Stomach (tissue), 8 donors: ENCODE measurements at regions not wholly inside any gene's neighbourhood (a gene's known extent, or its start where the extent isn't known, plus 50 kb on each side); places are given as distances from the start of the nearest gene placed in this dataset.

Experiments
- DNase-seq, 2 donors: peaks; one replicate each; pipeline versions ENCODE4 v3.0.0 to v3.0.0-alpha.2; 2013 to 2019
- H3K27ac ChIP-seq, 5 donors: fragments of 200-600 bp in 4 of 5; sonication (generic) in 4 of 5; one replicate each; pipeline ENCODE4 v1.5.1; 2013 to 2019; ENCODE audit warnings: mild to moderate bottlenecking in 1 of 5, moderate library complexity in 1 of 5
- H3K27me3 ChIP-seq, 3 donors: fragments of 200-600 bp; sonication (generic); one replicate each; pipeline ENCODE4 v1.5.1; 2017 to 2019; ENCODE audit warnings: mixed run types in 1 of 3
- H3K36me3 ChIP-seq, 4 donors: fragments of 200-600 bp; sonication (generic); 1 replicate in 3 of 4; 2 replicates in 1 of 4; pipeline ENCODE4 v1.5.1; 2016 to 2019
- H3K4me1 ChIP-seq, 4 donors: fragments of 200-600 bp; sonication (generic); one replicate each; pipeline ENCODE4 v1.5.1; 2016 to 2019
- H3K4me3 ChIP-seq, 4 donors: fragments of 200-600 bp; sonication (generic) in 3 of 4; one replicate each; pipeline ENCODE4 v1.5.1; 2016 to 2019; ENCODE audit warnings: mild to moderate bottlenecking in 1 of 4
- H3K9me3 ChIP-seq, 4 donors: fragments of 200-600 bp; sonication (generic); one replicate each; pipeline ENCODE4 v1.5.1; 2016 to 2019
- CTCF ChIP-seq, 7 experiments: fragments of 450-650 bp in 4 of 7; fragments of 200-600 bp in 3 of 7; sonication (generic) in 3 of 7; IDR thresholded peaks; one replicate each; pipeline ENCODE4 v1.5.1; 2016 to 2019; ENCODE audit warnings: antibody characterized with exemption in 7 of 7, control low read depth in 2 of 7, mild to moderate bottlenecking in 1 of 7
- EP300 ChIP-seq: sonication (generic); formaldehyde crosslinking; IDR thresholded peaks from one replicate; pipeline ENCODE4 v1.6.1; 2017; ENCODE audit warnings: antibody characterized with exemption
- POLR2A ChIP-seq, 4 donors: fragments of 450-650 bp; IDR thresholded peaks; one replicate each; pipeline ENCODE4 v1.6.1; 2016; ENCODE audit warnings: antibody characterized with exemption in 4 of 4, control low read depth in 2 of 4, mild to moderate bottlenecking in 1 of 4, moderate library complexity in 1 of 4
- POLR2AphosphoS5 ChIP-seq, 3 donors: sonication (generic); formaldehyde crosslinking; IDR thresholded peaks; one replicate each; pipeline ENCODE4 v1.6.1; 2016; ENCODE audit warnings: antibody characterized with exemption in 3 of 3
- WGBS, 5 donors: extraction: QIAGEN DNeasy Blood & Tissue Kit in 3 of 5; methylation state at CpG; one replicate each; pipeline versions ENCODE4 v1.1.5 to v1.1.7; 2013 to 2018; 5-methylcytosine and 5-hydroxymethylcytosine counted together
- intact Hi-C: fragments of 100-400 bp; cut with DNase I; formaldehyde crosslinking; loops from one replicate; pipeline ENCODE4 v1.15.1; 2023; ENCODE audit warnings: low total_unique reads
- donor health status: healthy with polysubstance abuse.
- donor health status: Bipolar disorder and iron deficiency.
- donor health status: healthy.

GRCh38 chr16:9199311-9199710, 107.9 kb downstream of the HAPSTR1 start:
- DNase-seq, result peak in 1 of 2 donors; percentile 13
- Histone ChIP-seq H3K36me3 (no peaks in the 10 kb centered on the region), H3K27me3 (no peaks in the 10 kb centered on the region), H3K27ac (no peak overlapping the region), H3K9me3 (peaks cover 0 to 12% (median 10%) of the 10 kb centered on the region in 4 donors), H3K4me1 (no peaks in the 10 kb centered on the region), H3K4me3 (no peak overlapping the region)
- TF ChIP-seq POLR2AphosphoS5 (IDR thresholded peaks at IDR 0.05), result no peak
- TF ChIP-seq CTCF (IDR thresholded peaks at IDR 0.05), result no peak
- no peak for TF ChIP-seq POLR2A (IDR thresholded peaks at IDR 0.05)
- no peak for TF ChIP-seq EP300
- intact Hi-C loops, result no loop called here
- WGBS, 5 donors, result 49 to 70% (median 53%) methylated on average over 8 of the region's 8 CpGs

- no peak for DNase-seq
- Histone ChIP-seq H3K4me1 (no peaks in the 10 kb centered on the region), H3K27ac (no peak overlapping the region), H3K9me3 (peaks cover 0 to 12% (median 10%) of the 10 kb centered on the region in 4 donors), H3K27me3 (no peaks in the 10 kb centered on the region), H3K4me3 (no peak overlapping the region), H3K36me3 (no peaks in the 10 kb centered on the region)
- 71 to 86% (median 81%) methylated on average over 2 of the region's 2 CpGs for WGBS, 5 donors
- TF ChIP-seq CTCF (IDR thresholded peaks at IDR 0.05) (no peak), POLR2AphosphoS5 (IDR thresholded peaks at IDR 0.05) (no peak), EP300 (no peak), POLR2A (IDR thresholded peaks at IDR 0.05) (no peak)
- intact Hi-C loops, result no loop called here
These were observed 108.3 kb downstream of the HAPSTR1 start for GRCh38 chr16:9199751-9200150.

GRCh38 chr16:9203956-9204355, 112.5 kb downstream of the HAPSTR1 start:
- 80 to 91% (median 89%) methylated on average over 10 of the region's 10 CpGs for WGBS, 5 donors

GRCh38 chr16:9205661-9206060, 114.2 kb downstream of the HAPSTR1 start:
- Histone ChIP-seq H3K4me1 (no peaks in the 10 kb centered on the region), H3K4me3 (no peak overlapping the region), H3K36me3 (no peaks in the 10 kb centered on the region), H3K27me3 (peaks cover 0 to 3% (median 0%) of the 10 kb centered on the region in 3 donors), H3K27ac (no peak overlapping the region), H3K9me3 (peaks cover 0 to 11% (median 5%) of the 10 kb centered on the region in 4 donors)
- intact Hi-C loops, result no loop called here
- 40 to 62% (median 51%) methylated on average over 2 of the region's 2 CpGs for WGBS, 5 donors
- DNase-seq, result no peak
- TF ChIP-seq EP300 (no peak), CTCF (IDR thresholded peaks at IDR 0.05) (no peak), POLR2AphosphoS5 (IDR thresholded peaks at IDR 0.05) (no peak), POLR2A (IDR thresholded peaks at IDR 0.05) (no peak)

More at GRCh38 chr16:9203956-9204355, 112.5 kb downstream of the HAPSTR1 start:
- no peak for DNase-seq
- no peak overlapping the region for H3K4me3 ChIP-seq
- TF ChIP-seq CTCF (IDR thresholded peaks at IDR 0.05) (no peak), POLR2A (IDR thresholded peaks at IDR 0.05) (no peak), POLR2AphosphoS5 (IDR thresholded peaks at IDR 0.05) (no peak), EP300 (no peak)
- no peaks in the 10 kb centered on the region for H3K36me3 ChIP-seq
- intact Hi-C loops, result no loop called here
- no peaks in the 10 kb centered on the region for H3K4me1 ChIP-seq
- no peak overlapping the region for H3K27ac ChIP-seq
- no peaks in the 10 kb centered on the region for H3K27me3 ChIP-seq
- peaks cover 0 to 12% (median 10%) of the 10 kb centered on the region in 4 donors for H3K9me3 ChIP-seq
